ENCODE measurements at regions not wholly inside any gene's neighbourhood (a gene's known extent, or its start where the extent isn't known, plus 50 kb on each side); places are given as distances from the start of the nearest gene placed in this dataset.

DNA sequence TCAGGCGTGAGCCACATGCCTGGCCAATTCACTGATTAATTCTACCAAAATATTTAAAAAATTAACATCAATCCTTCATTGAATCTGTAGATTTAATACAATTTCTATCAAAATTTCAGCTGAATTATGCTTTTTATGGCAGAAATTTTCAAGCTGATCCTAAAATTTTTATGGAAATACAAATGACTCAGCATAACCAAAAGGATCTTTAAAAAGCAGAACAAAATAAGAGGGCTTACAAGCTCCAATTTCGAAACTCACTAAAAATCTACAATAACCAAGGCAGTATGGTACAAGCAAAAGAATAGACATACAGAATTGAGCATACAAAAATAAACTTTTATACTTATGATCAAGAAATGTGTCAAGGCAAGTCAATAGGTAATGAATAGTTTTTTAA, 180.4 kb upstream of the CTNNB1 start:
- TF ChIP-seq, protein P1, sequence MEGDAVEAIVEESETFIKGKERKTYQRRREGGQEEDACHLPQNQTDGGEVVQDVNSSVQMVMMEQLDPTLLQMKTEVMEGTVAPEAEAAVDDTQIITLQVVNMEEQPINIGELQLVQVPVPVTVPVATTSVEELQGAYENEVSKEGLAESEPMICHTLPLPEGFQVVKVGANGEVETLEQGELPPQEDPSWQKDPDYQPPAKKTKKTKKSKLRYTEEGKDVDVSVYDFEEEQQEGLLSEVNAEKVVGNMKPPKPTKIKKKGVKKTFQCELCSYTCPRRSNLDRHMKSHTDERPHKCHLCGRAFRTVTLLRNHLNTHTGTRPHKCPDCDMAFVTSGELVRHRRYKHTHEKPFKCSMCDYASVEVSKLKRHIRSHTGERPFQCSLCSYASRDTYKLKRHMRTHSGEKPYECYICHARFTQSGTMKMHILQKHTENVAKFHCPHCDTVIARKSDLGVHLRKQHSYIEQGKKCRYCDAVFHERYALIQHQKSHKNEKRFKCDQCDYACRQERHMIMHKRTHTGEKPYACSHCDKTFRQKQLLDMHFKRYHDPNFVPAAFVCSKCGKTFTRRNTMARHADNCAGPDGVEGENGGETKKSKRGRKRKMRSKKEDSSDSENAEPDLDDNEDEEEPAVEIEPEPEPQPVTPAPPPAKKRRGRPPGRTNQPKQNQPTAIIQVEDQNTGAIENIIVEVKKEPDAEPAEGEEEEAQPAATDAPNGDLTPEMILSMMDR (IDR thresholded peaks at IDR 0.05; ENCODE audit: poor library complexity), result no peak
- TF ChIP-seq EZH2phosphoT487 (IDR thresholded peaks at IDR 0.05; ENCODE audit: low read depth, severe bottlenecking, unreplicated experiment) (no peak), EZH2 (IDR thresholded peaks at IDR 0.05; ENCODE audit: borderline replicate concordance) (no peak)
- H3K36me3 ChIP-seq (replicated peaks; ENCODE audit: insufficient read depth, low read depth), result no peaks in the 10 kb centered on the region

DNA sequence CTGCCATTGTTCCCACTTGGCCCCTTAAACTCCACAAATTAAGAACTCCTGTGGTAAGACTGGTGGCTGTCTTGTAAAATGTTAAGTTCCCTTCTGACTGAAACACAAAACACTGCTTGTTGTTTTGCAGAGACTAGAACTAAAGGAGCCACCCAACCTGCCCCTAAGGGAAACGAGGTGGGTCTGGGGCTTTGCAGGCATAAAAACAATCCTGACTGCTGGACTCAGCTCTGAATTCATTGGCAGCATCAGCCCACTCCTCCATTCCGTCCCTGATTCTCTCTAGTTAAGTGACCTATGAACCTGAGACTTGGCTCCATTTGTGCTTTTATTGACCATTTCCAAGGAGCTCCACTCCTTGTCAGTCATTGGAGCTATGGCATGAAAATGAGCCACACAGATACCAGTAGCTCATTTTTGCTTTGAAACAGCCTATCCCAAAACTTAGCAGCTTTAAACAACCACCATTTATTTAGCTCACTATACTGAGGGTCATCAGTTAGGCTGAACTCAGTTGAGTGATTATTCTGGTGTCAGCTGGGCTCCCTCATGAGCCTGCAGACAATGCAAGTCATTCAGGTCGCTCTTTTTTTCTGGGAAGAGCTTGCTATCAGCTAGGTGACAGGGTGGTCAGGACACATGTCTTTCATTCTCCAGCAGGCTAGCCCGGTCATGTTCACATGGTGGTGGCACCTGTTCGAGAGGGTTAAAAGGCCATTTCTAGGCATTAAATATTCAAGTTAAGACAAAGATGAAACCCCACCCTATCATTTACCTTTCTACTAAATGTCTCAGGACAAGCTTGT, 175.1 kb upstream of the CTNNB1 start:
- TF ChIP-seq, protein P1 (IDR thresholded peaks at IDR 0.05; ENCODE audit: poor library complexity), result no peak
- no peak for TF ChIP-seq EZH2phosphoT487 (IDR thresholded peaks at IDR 0.05; ENCODE audit: low read depth, severe bottlenecking, unreplicated experiment)
- no peak for TF ChIP-seq EZH2 (IDR thresholded peaks at IDR 0.05; ENCODE audit: borderline replicate concordance)
- no peaks in the 10 kb centered on the region for H4K20me1 ChIP-seq (ENCODE audit: insufficient read depth, poor library complexity, severe bottlenecking)
- no peaks in the 10 kb centered on the region for H3K4me1 ChIP-seq (ENCODE audit: insufficient read depth)
- no peak overlapping the region for H3K4me2 ChIP-seq
- no peaks in the 10 kb centered on the region for H3K79me2 ChIP-seq
- no peaks in the 10 kb centered on the region for H3K36me3 ChIP-seq (replicated peaks; ENCODE audit: insufficient read depth, low read depth)
- no peak overlapping the region for H2AFZ ChIP-seq
- no peak overlapping the region for H3K27ac ChIP-seq
- WGBS (ENCODE audit: low lambda C conversion rate, missing lambda C conversion rate), result 72% methylated on average over 5 of the region's 5 CpGs
- H3K4me3 ChIP-seq, result no peak overlapping the region
- no peaks in the 10 kb centered on the region for H3K9me2 ChIP-seq (replicated peaks; ENCODE audit: insufficient read depth)
- no peaks in the 10 kb centered on the region for H3K27me3 ChIP-seq
- H3K9me3 ChIP-seq (ENCODE audit: low read depth), result no peaks in the 10 kb centered on the region
- DNase-seq (ENCODE audit: low spot score), result no peak

More for the DNA sequence above, 180.4 kb upstream of the CTNNB1 start:
- Histone ChIP-seq H3K4me3 (no peak overlapping the region), H3K4me1 (ENCODE audit: insufficient read depth) (no peaks in the 10 kb centered on the region), H3K79me2 (no peaks in the 10 kb centered on the region), H3K9me3 (ENCODE audit: low read depth) (no peaks in the 10 kb centered on the region), H3K9me2 (replicated peaks; ENCODE audit: insufficient read depth) (no peaks in the 10 kb centered on the region), H2AFZ (no peak overlapping the region), H3K4me2 (no peak overlapping the region), H3K27me3 (no peaks in the 10 kb centered on the region), H3K27ac (no peak overlapping the region), H4K20me1 (ENCODE audit: insufficient read depth, poor library complexity, severe bottlenecking) (no peaks in the 10 kb centered on the region)
- DNase-seq (ENCODE audit: low spot score), result no peak
- WGBS (ENCODE audit: low lambda C conversion rate, missing lambda C conversion rate), result 91% methylated on average over 2 of the region's 2 CpGs

DNA sequence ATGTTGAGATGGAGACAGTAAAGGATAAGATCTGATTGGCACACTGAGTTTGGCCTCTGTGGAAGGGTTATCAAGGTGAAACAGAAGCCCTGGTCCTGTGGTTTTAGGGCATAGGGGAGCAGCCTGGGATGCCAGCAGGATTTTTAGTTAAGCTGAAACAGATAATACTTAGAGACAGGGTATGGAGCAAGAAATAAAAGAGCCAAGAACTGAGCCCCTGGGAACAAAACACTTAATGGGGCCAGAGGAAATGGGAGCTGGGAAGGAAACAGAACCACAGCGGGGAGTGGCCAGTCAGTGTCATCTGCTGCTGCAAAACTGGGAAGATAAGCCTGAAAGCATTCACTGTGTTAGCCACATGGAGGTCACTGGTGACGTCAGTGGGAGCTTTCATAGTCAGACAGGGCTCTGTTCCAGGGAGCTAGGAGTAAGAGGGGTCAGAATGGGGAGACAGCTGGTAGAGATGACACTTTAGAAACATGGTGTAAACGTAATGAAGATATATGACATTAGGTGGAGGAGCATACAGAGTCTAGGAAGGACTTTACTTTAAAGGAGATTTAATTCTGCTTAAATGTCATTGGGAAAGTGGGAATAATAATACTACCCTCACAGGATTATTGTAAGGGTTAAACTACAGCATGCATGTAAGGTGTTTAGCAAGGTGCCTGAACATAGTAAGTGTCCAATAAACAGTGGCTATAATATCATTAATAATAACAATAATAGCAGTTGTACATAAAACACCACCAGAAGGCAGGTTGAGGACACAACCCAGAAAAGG, 172.7 kb upstream of the CTNNB1 start:
- Histone ChIP-seq H2AFZ (no peak overlapping the region), H3K79me2 (no peaks in the 10 kb centered on the region), H3K27ac (no peak overlapping the region), H4K20me1 (ENCODE audit: insufficient read depth, poor library complexity, severe bottlenecking) (no peaks in the 10 kb centered on the region), H3K9me3 (ENCODE audit: low read depth) (no peaks in the 10 kb centered on the region), H3K4me2 (no peak overlapping the region), H3K36me3 (replicated peaks; ENCODE audit: insufficient read depth, low read depth) (no peaks in the 10 kb centered on the region), H3K27me3 (no peaks in the 10 kb centered on the region), H3K9me2 (replicated peaks; ENCODE audit: insufficient read depth) (no peaks in the 10 kb centered on the region), H3K4me1 (ENCODE audit: insufficient read depth) (no peaks in the 10 kb centered on the region), H3K4me3 (no peak overlapping the region)
- no peak for TF ChIP-seq EZH2 (IDR thresholded peaks at IDR 0.05; ENCODE audit: borderline replicate concordance)
- WGBS (ENCODE audit: low lambda C conversion rate, missing lambda C conversion rate), result 18% methylated on average over 3 of the region's 3 CpGs
- DNase-seq (ENCODE audit: low spot score), result peak; percentile 74

DNA sequence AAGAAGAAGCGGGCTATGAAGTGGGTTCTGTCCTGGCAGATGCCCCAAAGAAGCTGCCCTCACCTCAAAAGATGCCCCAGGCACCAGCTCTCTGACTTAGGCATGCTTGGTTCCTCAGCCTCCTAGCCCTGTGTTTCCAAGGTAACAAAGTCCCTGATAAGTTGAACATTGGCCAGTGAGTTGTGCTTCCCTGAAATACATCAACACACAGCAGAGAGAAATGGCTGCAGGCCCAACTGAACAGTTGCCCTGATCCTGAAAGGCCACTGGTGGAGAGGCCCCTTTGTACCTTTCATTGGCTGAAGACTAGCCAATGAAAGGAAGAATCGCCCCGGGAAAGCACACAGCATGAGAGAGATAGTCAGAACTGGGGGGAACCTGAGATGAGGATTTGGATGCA, 169.9 kb upstream of the CTNNB1 start:
- no peaks in the 10 kb centered on the region for H3K9me2 ChIP-seq (replicated peaks; ENCODE audit: insufficient read depth)
- no peak for TF ChIP-seq EZH2phosphoT487 (IDR thresholded peaks at IDR 0.05; ENCODE audit: low read depth, severe bottlenecking, unreplicated experiment)
- TF ChIP-seq EZH2 (IDR thresholded peaks at IDR 0.05; ENCODE audit: borderline replicate concordance), result no peak
- TF ChIP-seq, protein P1 (IDR thresholded peaks at IDR 0.05; ENCODE audit: poor library complexity), result no peak
- no peak for DNase-seq (ENCODE audit: low spot score)
- H3K27me3 ChIP-seq, result no peaks in the 10 kb centered on the region
- no peak overlapping the region for H3K4me2 ChIP-seq
- H3K79me2 ChIP-seq, result no peaks in the 10 kb centered on the region
- H2AFZ ChIP-seq, result no peak overlapping the region
- H3K9me3 ChIP-seq (ENCODE audit: low read depth), result no peaks in the 10 kb centered on the region
- no peak overlapping the region for H3K27ac ChIP-seq
- no peaks in the 10 kb centered on the region for H3K36me3 ChIP-seq (replicated peaks; ENCODE audit: insufficient read depth, low read depth)
- H3K4me1 ChIP-seq (ENCODE audit: insufficient read depth), result no peaks in the 10 kb centered on the region
- 85% methylated on average over 3 of the region's 3 CpGs for WGBS (ENCODE audit: low lambda C conversion rate, missing lambda C conversion rate)
- H3K4me3 ChIP-seq, result no peak overlapping the region
- H4K20me1 ChIP-seq (ENCODE audit: insufficient read depth, poor library complexity, severe bottlenecking), result no peaks in the 10 kb centered on the region

All from hepatocyte (in vitro differentiated cells).